Astrocyte (in vitro differentiated cells and primary cell): ENCODE measurements at regions not wholly inside any gene's neighbourhood (a gene's known extent, or its start where the extent isn't known, plus 50 kb on each side); places are given as distances from the start of the nearest gene placed in this dataset.
"Not testable (repeated sequence)": the region's sequence is repeated elsewhere in the genome, so short reads cannot be mapped to it uniquely, and the experiment has no call there.

Experiments used
- DNase-seq: peaks from one replicate; pipeline ENCODE4 v3.0.0-alpha.2; 2010; ENCODE audit warnings: low read depth
- FAIRE-seq: peaks from 2 replicates; lab custom pipeline; 2011; peaks lifted over from hg19 to GRCh38; lab: Jason Lieb, UNC
- H2AFZ ChIP-seq: 2 replicates; pipeline ENCODE4 v1.6.0; 2012; ENCODE audit warnings: low read depth, low read length, inconsistent platforms
- H3K27ac ChIP-seq: 2 replicates; pipeline ENCODE4 v1.5.1; 2011; ENCODE audit warnings: low read depth, low read length, inconsistent platforms
- H3K27me3 ChIP-seq: 2 replicates; pipeline ENCODE4 v1.6.0; 2011; ENCODE audit warnings: low read length, inconsistent platforms; ENCODE audit not compliant: insufficient read depth
- H3K36me3 ChIP-seq: 2 replicates; pipeline ENCODE4 v1.5.1; 2011; ENCODE audit warnings: low read length, inconsistent platforms; ENCODE audit not compliant: insufficient read depth
- H3K4me1 ChIP-seq: 2 replicates; pipeline ENCODE4 v1.5.1; 2011; ENCODE audit warnings: low read length, inconsistent platforms; ENCODE audit not compliant: insufficient read depth
- H3K4me2 ChIP-seq: 2 replicates; pipeline ENCODE4 v1.6.0; 2012; ENCODE audit warnings: low read length, inconsistent platforms
- H3K4me3 ChIP-seq: 2 replicates; pipeline ENCODE4 v1.5.1; 2011; ENCODE audit warnings: low read depth, mild to moderate bottlenecking, low read length, inconsistent platforms; ENCODE audit not compliant: insufficient read depth
- H3K79me2 ChIP-seq: 2 replicates; pipeline ENCODE4 v1.6.0; 2012; ENCODE audit warnings: mild to moderate bottlenecking, low read length, inconsistent platforms; ENCODE audit not compliant: insufficient read depth
- H3K9ac ChIP-seq: 2 replicates; pipeline ENCODE4 v1.6.0; 2012; ENCODE audit warnings: mild to moderate bottlenecking, low read length, inconsistent platforms
- H3K9me3 ChIP-seq: 2 replicates; pipeline ENCODE4 v1.5.1; 2012; ENCODE audit warnings: low read depth, mild to moderate bottlenecking, low read length, inconsistent platforms; ENCODE audit not compliant: insufficient read depth
- H4K20me1 ChIP-seq: 2 replicates; pipeline ENCODE4 v1.6.0; 2012; ENCODE audit warnings: low read length, inconsistent platforms; ENCODE audit not compliant: insufficient read depth
- H3K27ac Mint-ChIP-seq: one replicate; pipeline ENCODE4 v1.8.0; 2021; ENCODE audit warnings: mild to moderate bottlenecking, mixed read lengths; ENCODE audit not compliant: unreplicated experiment
- H3K27me3 Mint-ChIP-seq: one replicate; pipeline ENCODE4 v1.8.0; 2021; ENCODE audit warnings: low read depth, mixed read lengths; ENCODE audit not compliant: unreplicated experiment
- H3K36me3 Mint-ChIP-seq: one replicate; pipeline ENCODE4 v1.8.0; 2021; ENCODE audit warnings: low read depth, mixed read lengths; ENCODE audit not compliant: unreplicated experiment
- H3K4me1 Mint-ChIP-seq: one replicate; pipeline ENCODE4 v1.8.0; 2021; ENCODE audit warnings: low read depth, mixed read lengths; ENCODE audit not compliant: unreplicated experiment
- H3K4me3 Mint-ChIP-seq: one replicate; pipeline ENCODE4 v1.8.0; 2021; ENCODE audit warnings: mild to moderate bottlenecking, moderate library complexity, mixed read lengths; ENCODE audit not compliant: unreplicated experiment
- H3K9me3 Mint-ChIP-seq: one replicate; pipeline ENCODE4 v1.8.0; 2021; ENCODE audit warnings: mild to moderate bottlenecking, mixed read lengths; ENCODE audit not compliant: unreplicated experiment

- H3K27ac ChIP-seq, H3K4me2 ChIP-seq, H3K27me3 Mint-ChIP-seq, H3K4me1 Mint-ChIP-seq, H3K36me3 Mint-ChIP-seq, DNase-seq, H3K36me3 ChIP-seq, H3K27me3 ChIP-seq, H3K9me3 ChIP-seq, H3K4me3 ChIP-seq, FAIRE-seq, H3K4me3 Mint-ChIP-seq, H3K4me1 ChIP-seq, H3K9ac ChIP-seq, H3K79me2 ChIP-seq, H2AFZ ChIP-seq, H4K20me1 ChIP-seq, H3K27ac Mint-ChIP-seq, H3K9me3 Mint-ChIP-seq: not testable (repeated sequence)
Measured at GRCh38 chr1:83212033-83212432, 786.9 kb downstream of the TTLL7 start.

GRCh38 chr1:83208540-83208939 is 790.4 kb downstream of the TTLL7 start:
- H3K9me3 ChIP-seq, H3K4me2 ChIP-seq, H3K27me3 Mint-ChIP-seq, H3K27ac ChIP-seq, H3K4me1 Mint-ChIP-seq, H3K9me3 Mint-ChIP-seq, H3K9ac ChIP-seq, DNase-seq, H4K20me1 ChIP-seq, H3K27ac Mint-ChIP-seq, H3K36me3 Mint-ChIP-seq, H3K4me1 ChIP-seq, H3K36me3 ChIP-seq, H2AFZ ChIP-seq, H3K27me3 ChIP-seq, H3K4me3 ChIP-seq, FAIRE-seq, H3K79me2 ChIP-seq, H3K4me3 Mint-ChIP-seq: not testable (repeated sequence)

- H3K27ac ChIP-seq, FAIRE-seq, DNase-seq, H3K27me3 Mint-ChIP-seq, H3K9me3 ChIP-seq, H3K27me3 ChIP-seq, H3K9ac ChIP-seq, H4K20me1 ChIP-seq, H3K4me3 Mint-ChIP-seq, H3K79me2 ChIP-seq, H3K9me3 Mint-ChIP-seq, H2AFZ ChIP-seq, H3K4me2 ChIP-seq, H3K36me3 Mint-ChIP-seq, H3K36me3 ChIP-seq, H3K4me3 ChIP-seq, H3K4me1 Mint-ChIP-seq, H3K27ac Mint-ChIP-seq, H3K4me1 ChIP-seq: not testable (repeated sequence)
Measured at GRCh38 chr1:83194610-83195009, 804.3 kb downstream of the TTLL7 start.

GRCh38 chr1:83182033-83182728 is 816.8 kb downstream of the TTLL7 start:
- H3K27ac ChIP-seq, H4K20me1 ChIP-seq, H3K36me3 Mint-ChIP-seq, H3K27me3 ChIP-seq, H3K9me3 ChIP-seq, FAIRE-seq, H2AFZ ChIP-seq, H3K27ac Mint-ChIP-seq, H3K4me1 ChIP-seq, H3K79me2 ChIP-seq, H3K36me3 ChIP-seq, H3K4me3 ChIP-seq, H3K4me3 Mint-ChIP-seq, DNase-seq, H3K4me2 ChIP-seq, H3K27me3 Mint-ChIP-seq, H3K4me1 Mint-ChIP-seq, H3K9ac ChIP-seq, H3K9me3 Mint-ChIP-seq: not testable (repeated sequence)

GRCh38 chr1:83180621-83181020 is 818.3 kb downstream of the TTLL7 start:
- H4K20me1 ChIP-seq, H3K9me3 Mint-ChIP-seq, H3K4me3 ChIP-seq, H3K4me2 ChIP-seq, H3K4me1 ChIP-seq, H3K9me3 ChIP-seq, FAIRE-seq, H3K27me3 ChIP-seq, H2AFZ ChIP-seq, H3K36me3 ChIP-seq, DNase-seq, H3K4me3 Mint-ChIP-seq, H3K4me1 Mint-ChIP-seq, H3K27ac Mint-ChIP-seq, H3K27ac ChIP-seq, H3K27me3 Mint-ChIP-seq, H3K79me2 ChIP-seq, H3K36me3 Mint-ChIP-seq, H3K9ac ChIP-seq: not testable (repeated sequence)

- H3K4me1 ChIP-seq, H3K27me3 ChIP-seq, H3K4me1 Mint-ChIP-seq, H3K9me3 Mint-ChIP-seq, H4K20me1 ChIP-seq, H3K9ac ChIP-seq, DNase-seq, H3K9me3 ChIP-seq, FAIRE-seq, H3K4me3 Mint-ChIP-seq, H3K27me3 Mint-ChIP-seq, H3K36me3 ChIP-seq, H3K27ac Mint-ChIP-seq, H3K79me2 ChIP-seq, H3K4me3 ChIP-seq, H2AFZ ChIP-seq, H3K27ac ChIP-seq, H3K4me2 ChIP-seq, H3K36me3 Mint-ChIP-seq: not testable (repeated sequence)
Measured at GRCh38 chr1:83167634-83168033, 831.3 kb downstream of the TTLL7 start.
